Sigmoid colon (tissue), 6 donors: ENCODE measurements at regions not wholly inside any gene's neighbourhood (a gene's known extent, or its start where the extent isn't known, plus 50 kb on each side); places are given as distances from the start of the nearest gene placed in this dataset.
"Not testable (repeated sequence)": the region's sequence is repeated elsewhere in the genome, so short reads cannot be mapped to it uniquely, and the experiment has no call there.

Source experiments
- DNase-seq: peaks from one replicate; pipeline ENCODE4 v3.0.0-alpha.2; 2019
- H3K27ac ChIP-seq, 4 donors: fragments of 200-600 bp; sonication (generic); one replicate each; pipeline ENCODE4 v1.5.1; 2016 to 2019; ENCODE audit warnings: mild to moderate bottlenecking in 1 of 4
- H3K27me3 ChIP-seq, 3 donors: fragments of 200-600 bp; sonication (generic); one replicate each; pipeline ENCODE4 v1.5.1; 2019; ENCODE audit warnings: mild to moderate bottlenecking in 1 of 3
- H3K36me3 ChIP-seq, 4 donors: fragments of 200-600 bp; sonication (generic); one replicate each; pipeline ENCODE4 v1.5.1; 2016 to 2019
- H3K4me1 ChIP-seq, 4 donors: fragments of 200-600 bp; sonication (generic); one replicate each; pipeline ENCODE4 v1.5.1; 2017 to 2019
- H3K4me3 ChIP-seq, 4 donors: fragments of 200-600 bp; sonication (generic); one replicate each; pipeline ENCODE4 v1.5.1; 2017 to 2019; ENCODE audit warnings: mild to moderate bottlenecking in 2 of 4, moderate library complexity in 1 of 4
- H3K9me3 ChIP-seq, 4 donors: fragments of 200-600 bp in 3 of 4; sonication (generic) in 3 of 4; one replicate each; pipeline versions ENCODE4 v1.5.1 to v1.6.1; 2013 to 2019
- CTCF ChIP-seq, 4 experiments: fragments of 450-650 bp in 3 of 4; fragments of 200-600 bp in 1 of 4; IDR thresholded peaks; one replicate each; pipeline ENCODE4 v1.5.1; 2016 to 2019; ENCODE audit warnings: antibody characterized with exemption in 4 of 4, mild to moderate bottlenecking in 3 of 4, moderate library complexity in 2 of 4
- EP300 ChIP-seq, 4 donors: sonication (generic); formaldehyde crosslinking; IDR thresholded peaks; one replicate each; pipeline ENCODE4 v1.6.1; 2017; ENCODE audit warnings: antibody characterized with exemption in 4 of 4
- POLR2A ChIP-seq, 2 donors: fragments of 450-650 bp; IDR thresholded peaks; one replicate each; pipeline ENCODE4 v1.6.1; 2016; ENCODE audit warnings: antibody characterized with exemption in 2 of 2, mild to moderate bottlenecking in 2 of 2, moderate library complexity in 2 of 2
- POLR2AphosphoS5 ChIP-seq, 4 donors: sonication (generic); formaldehyde crosslinking; IDR thresholded peaks; one replicate each; pipeline ENCODE4 v1.6.1; 2017; ENCODE audit warnings: antibody characterized with exemption in 4 of 4
- WGBS, 2 donors: extraction: QIAGEN DNeasy Blood & Tissue Kit; methylation state at CpG; one replicate each; pipeline ENCODE4 v1.1.7; 2013; 5-methylcytosine and 5-hydroxymethylcytosine counted together
- intact Hi-C: fragments of 100-400 bp; cut with DNase I; formaldehyde crosslinking; loops from one replicate; pipeline ENCODE4 v1.15.1; 2023
- donor health status: healthy with polysubstance abuse.
- donor health status: healthy.

DNA sequence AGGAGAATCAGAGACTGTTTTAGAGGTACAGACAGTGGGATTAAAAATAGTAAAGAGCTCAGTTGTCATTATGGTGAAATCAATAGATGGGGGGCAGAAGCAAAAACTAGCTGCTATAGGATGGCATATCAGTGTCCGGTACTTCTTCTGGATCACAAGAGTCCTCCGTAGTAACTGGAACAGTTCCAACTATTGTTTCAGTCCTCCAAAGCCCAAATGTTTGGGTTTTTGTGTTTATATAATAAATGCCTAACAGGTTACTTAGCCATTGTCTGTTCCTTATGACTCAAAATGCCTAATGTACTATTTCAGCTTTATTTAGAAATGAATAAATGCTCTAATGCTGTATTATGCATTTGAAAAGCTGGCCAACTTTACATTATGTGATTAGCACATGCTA, 401.2 kb downstream of the PTH2R start:
- WGBS, 2 donors: 63 to 78% methylated on average over 2 of the region's 2 CpGs
- Histone ChIP-seq H3K9me3 (no peaks in the 10 kb centered on the region), H3K4me1 (no peaks in the 10 kb centered on the region), H3K27me3 (no peaks in the 10 kb centered on the region), H3K27ac (no peak overlapping the region), H3K4me3 (no peak overlapping the region), H3K36me3 (no peaks in the 10 kb centered on the region)
- TF ChIP-seq POLR2AphosphoS5 (IDR thresholded peaks at IDR 0.05) (no peak), EP300 (IDR thresholded peaks at IDR 0.05) (no peak), POLR2A (IDR thresholded peaks at IDR 0.05) (no peak), CTCF (IDR thresholded peaks at IDR 0.05) (no peak)
- DNase-seq: no peak
- intact Hi-C loops: no loop called here

GRCh38 chr2:208811885-208812284, 405.3 kb downstream of the PTH2R start:
- DNase-seq, H3K27me3 ChIP-seq, intact Hi-C loops, H3K4me1 ChIP-seq, H3K9me3 ChIP-seq, H3K4me3 ChIP-seq, H3K27ac ChIP-seq, H3K36me3 ChIP-seq: not testable (repeated sequence)
- WGBS, 2 donors: 18 to 51% methylated on average over 6 to 9 of the region's 10 CpGs

- no peak for DNase-seq
- TF ChIP-seq POLR2A (IDR thresholded peaks at IDR 0.05) (no peak), EP300 (IDR thresholded peaks at IDR 0.05) (no peak), CTCF (IDR thresholded peaks at IDR 0.05) (no peak), POLR2AphosphoS5 (IDR thresholded peaks at IDR 0.05) (no peak)
- WGBS, 2 donors: 91 to 92% methylated on average over 2 of the region's 2 CpGs
- Histone ChIP-seq H3K27me3 (no peaks in the 10 kb centered on the region), H3K9me3 (no peaks in the 10 kb centered on the region), H3K4me3 (no peak overlapping the region), H3K4me1 (no peaks in the 10 kb centered on the region), H3K27ac (no peak overlapping the region), H3K36me3 (no peaks in the 10 kb centered on the region)
- intact Hi-C loops: no loop called here
Observed at GRCh38 chr2:208819190-208819589, 412.6 kb downstream of the PTH2R start.

DNA sequence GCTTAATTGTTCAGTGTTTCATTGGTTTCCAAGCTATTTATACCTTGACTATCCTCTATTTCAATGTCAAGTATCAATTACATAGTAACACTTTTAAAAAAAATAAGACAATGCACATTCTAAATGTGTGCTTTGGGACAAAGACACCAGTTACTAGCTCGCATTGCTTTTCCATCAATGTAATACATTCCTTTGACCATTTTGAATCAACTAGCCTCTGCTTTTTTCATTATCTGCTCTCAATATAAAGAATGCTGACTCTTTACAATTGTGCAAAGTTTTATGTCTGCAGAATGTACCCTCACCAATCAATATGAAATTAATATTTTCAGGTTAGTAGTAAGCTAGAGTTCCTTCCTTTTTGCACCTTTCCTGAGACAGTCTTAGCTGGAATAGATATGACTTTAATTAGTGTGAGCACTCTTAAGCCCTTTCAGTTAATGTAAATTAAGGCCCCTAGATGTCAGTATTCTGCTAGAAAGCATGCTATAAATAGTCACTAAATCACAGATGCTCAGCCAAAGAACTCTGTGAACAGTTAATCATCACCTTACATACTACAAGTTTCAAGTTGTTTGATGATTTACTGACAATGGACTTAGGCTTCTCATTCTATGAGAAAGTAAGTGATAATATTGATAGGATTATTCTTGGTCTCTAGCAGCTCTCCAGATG, 413.6 kb downstream of the PTH2R start:
- intact Hi-C loops: no loop called here
- WGBS, 2 donors: 77 to 88% methylated on average over 1 of the region's 1 CpG
- no peak overlapping the region for H3K27ac ChIP-seq

DNA sequence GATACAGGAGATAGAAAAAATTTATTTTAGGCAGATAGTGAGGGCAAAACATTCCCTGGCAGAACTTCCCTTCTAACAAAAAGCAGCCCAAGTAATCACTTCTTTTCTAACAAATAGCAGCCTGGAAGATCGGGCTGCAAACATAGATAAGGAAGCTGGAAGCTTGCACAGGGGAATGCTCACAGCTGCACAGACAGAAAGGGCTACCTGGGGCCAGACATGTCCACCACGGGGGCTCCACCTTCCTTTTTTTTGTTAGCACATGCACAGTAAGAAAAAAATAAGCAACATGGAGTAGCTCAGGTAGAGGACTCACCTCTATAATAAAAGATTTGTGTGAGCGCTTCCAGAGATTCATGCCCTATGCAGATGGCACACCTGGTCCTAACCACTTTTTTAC, 420.5 kb downstream of the PTH2R start:
- H3K27me3 ChIP-seq: no peaks in the 10 kb centered on the region
- no peak for DNase-seq
- H3K36me3 ChIP-seq: no peaks in the 10 kb centered on the region
- H3K4me1 ChIP-seq: no peaks in the 10 kb centered on the region
- H3K9me3 ChIP-seq: no peaks in the 10 kb centered on the region
- TF ChIP-seq POLR2AphosphoS5 (IDR thresholded peaks at IDR 0.05): no peak
- no peak for TF ChIP-seq CTCF (IDR thresholded peaks at IDR 0.05)
- TF ChIP-seq EP300 (IDR thresholded peaks at IDR 0.05): no peak
- no peak for TF ChIP-seq POLR2A (IDR thresholded peaks at IDR 0.05)
- H3K27ac ChIP-seq: no peak overlapping the region
- no peak overlapping the region for H3K4me3 ChIP-seq
- intact Hi-C loops: no loop called here
- 9 to 34% methylated on average over 3 of the region's 3 CpGs for WGBS, 2 donors

More for the DNA sequence above, 413.6 kb downstream of the PTH2R start:
- no peaks in the 10 kb centered on the region for H3K9me3 ChIP-seq
- no peaks in the 10 kb centered on the region for H3K36me3 ChIP-seq
- no peak for DNase-seq
- TF ChIP-seq POLR2AphosphoS5 (IDR thresholded peaks at IDR 0.05): no peak
- TF ChIP-seq CTCF (IDR thresholded peaks at IDR 0.05): no peak
- TF ChIP-seq EP300 (IDR thresholded peaks at IDR 0.05): no peak
- TF ChIP-seq POLR2A (IDR thresholded peaks at IDR 0.05): no peak
- no peaks in the 10 kb centered on the region for H3K27me3 ChIP-seq
- H3K4me1 ChIP-seq: no peaks in the 10 kb centered on the region
- H3K4me3 ChIP-seq: no peak overlapping the region
